DOHH2 (cell line): ENCODE measurements at regions not wholly inside any gene's neighbourhood (a gene's known extent, or its start where the extent isn't known, plus 50 kb on each side); places are given as distances from the start of the nearest gene placed in this dataset.

Experiments
- H3F3A ChIP-seq: fragments of 200-600 bp; sonication (generic), shearing (Covaris generic); 2 replicates; pipeline ENCODE4 v1.6.0; 2016; ENCODE audit warnings: antibody characterized with exemption, mild to moderate bottlenecking; ENCODE audit not compliant: control insufficient read depth, insufficient read depth
- H3K27ac ChIP-seq: fragments of 200-600 bp; sonication (generic); 2 replicates; pipeline ENCODE4 v1.5.1; 2014; ENCODE audit warnings: low read depth, mild to moderate bottlenecking, low read length, moderate library complexity
- H3K27me3 ChIP-seq: fragments of 200-600 bp; sonication (generic); 2 replicates; pipeline ENCODE4 v1.6.1; 2014; ENCODE audit warnings: mild to moderate bottlenecking, low read length, mixed read lengths; ENCODE audit not compliant: control insufficient read depth
- H3K36me3 ChIP-seq: fragments of 200-600 bp; sonication (generic); 2 replicates; pipeline ENCODE4 v1.6.1; 2014; ENCODE audit warnings: mild to moderate bottlenecking, low read length, moderate library complexity, mixed read lengths; ENCODE audit not compliant: control insufficient read depth
- H3K4me1 ChIP-seq: fragments of 200-600 bp; sonication (generic); 2 replicates; pipeline ENCODE4 v1.6.1; 2014; ENCODE audit warnings: mild to moderate bottlenecking, low read length, mixed read lengths; ENCODE audit not compliant: control insufficient read depth
- H3K4me2 ChIP-seq: fragments of 200-600 bp; sonication (generic); 2 replicates; pipeline ENCODE4 v1.6.0; 2014; ENCODE audit warnings: mild to moderate bottlenecking, low read length, moderate library complexity
- H3K4me3 ChIP-seq: fragments of 200-600 bp; sonication (generic); 2 replicates; pipeline ENCODE4 v1.5.1; 2014; ENCODE audit warnings: mild to moderate bottlenecking, low read length, mixed read lengths
- H3K79me2 ChIP-seq: fragments of 200-600 bp; sonication (generic); 2 replicates; pipeline ENCODE4 v1.6.1; 2014; ENCODE audit warnings: mild to moderate bottlenecking, low read length, mixed read lengths; ENCODE audit not compliant: control insufficient read depth
- H3K9me2 ChIP-seq: fragments of 200-600 bp; sonication (generic); replicated peaks from 2 replicates; pipeline ENCODE4 v1.6.1; 2014; ENCODE audit warnings: mild to moderate bottlenecking, low read length, mixed read lengths; ENCODE audit not compliant: control insufficient read depth
- H3K9me3 ChIP-seq: fragments of 200-600 bp; sonication (generic); 2 replicates; pipeline ENCODE4 v1.6.1; 2014; ENCODE audit warnings: antibody characterized with exemption, low read length, mixed read lengths; ENCODE audit not compliant: control insufficient read depth, insufficient read depth
- H4K20me1 ChIP-seq: fragments of 200-600 bp; sonication (generic); 2 replicates; pipeline ENCODE4 v1.6.0; 2014; ENCODE audit warnings: low read depth, mild to moderate bottlenecking, antibody characterized with exemption, low read length, moderate library complexity; ENCODE audit not compliant: control insufficient read depth, insufficient read depth
- CTCF ChIP-seq: fragments of 200-600 bp; sonication (generic); IDR thresholded peaks from one replicate; pipeline ENCODE4 v1.5.1; 2014; ENCODE audit warnings: antibody characterized with exemption, mild to moderate bottlenecking, low read depth, low read length; ENCODE audit not compliant: poor library complexity, severe bottlenecking
- EZH2phosphoT487 ChIP-seq: fragments of 200-600 bp; sonication (generic); IDR thresholded peaks from 2 replicates; pipeline ENCODE4 v1.6.1; 2017; ENCODE audit warnings: borderline replicate concordance, mild to moderate bottlenecking, antibody characterized with exemption, low read length, moderate library complexity, mixed read lengths

- Histone ChIP-seq H3K9me3 (no peaks in the 10 kb centered on the region; the same call in 1 of the 2 replicates), H3K4me3 (no peak overlapping the region), H3K27ac (no peak overlapping the region), H3K9me2 (no peaks in the 10 kb centered on the region), H3K79me2 (no peaks in the 10 kb centered on the region), H3F3A (no peaks in the 10 kb centered on the region), H3K36me3 (no peaks in the 10 kb centered on the region), H4K20me1 (no peaks in the 10 kb centered on the region), H3K4me1 (no peaks in the 10 kb centered on the region), H3K4me2 (no peak overlapping the region), H3K27me3 (no peaks in the 10 kb centered on the region)
- no peak for TF ChIP-seq CTCF
- no peak for TF ChIP-seq EZH2phosphoT487
These were observed 279.0 kb downstream of the PMP22 start for GRCh38 chr17:14986127-14986526.

GRCh38 chr17:14972844-14973243, 292.3 kb downstream of the PMP22 start:
- H4K20me1 ChIP-seq, result no peaks in the 10 kb centered on the region
- H3K4me3 ChIP-seq, result no peak overlapping the region
- TF ChIP-seq CTCF (no peak), EZH2phosphoT487 (no peak)
- H3K27me3 ChIP-seq, result no peaks in the 10 kb centered on the region
- H3K4me1 ChIP-seq, result no peaks in the 10 kb centered on the region
- no peak overlapping the region for H3K4me2 ChIP-seq
- H3F3A ChIP-seq, result no peaks in the 10 kb centered on the region
- H3K79me2 ChIP-seq, result no peaks in the 10 kb centered on the region
- no peak overlapping the region for H3K27ac ChIP-seq
- no peaks in the 10 kb centered on the region for H3K36me3 ChIP-seq
- H3K9me2 ChIP-seq, result no peaks in the 10 kb centered on the region; the same call in 1 of the 2 replicates
- H3K9me3 ChIP-seq, result no peaks in the 10 kb centered on the region; the same call in 1 of the 2 replicates

GRCh38 chr17:14971054-14971453, 294.1 kb downstream of the PMP22 start:
- H3K79me2 ChIP-seq, result no peaks in the 10 kb centered on the region
- no peak overlapping the region for H3K4me3 ChIP-seq
- TF ChIP-seq CTCF, result no peak
- TF ChIP-seq EZH2phosphoT487, result no peak
- H3K36me3 ChIP-seq, result no peaks in the 10 kb centered on the region
- no peaks in the 10 kb centered on the region for H3F3A ChIP-seq
- no peaks in the 10 kb centered on the region; the same call in 1 of the 2 replicates for H3K9me3 ChIP-seq
- no peak overlapping the region for H3K4me2 ChIP-seq
- no peaks in the 10 kb centered on the region for H3K9me2 ChIP-seq
- H3K27ac ChIP-seq, result no peak overlapping the region
- no peaks in the 10 kb centered on the region for H4K20me1 ChIP-seq
- no peaks in the 10 kb centered on the region for H3K4me1 ChIP-seq
- H3K27me3 ChIP-seq, result no peaks in the 10 kb centered on the region

GRCh38 chr17:14959106-14959648, 305.9 kb downstream of the PMP22 start:
- Histone ChIP-seq H3K79me2 (no peaks in the 10 kb centered on the region), H3K27ac (no peak overlapping the region)

More at GRCh38 chr17:14959106-14959648, 305.9 kb downstream of the PMP22 start:
- H3K4me1 ChIP-seq, result no peaks in the 10 kb centered on the region
- H3K36me3 ChIP-seq, result no peaks in the 10 kb centered on the region
- no peak for TF ChIP-seq EZH2phosphoT487
- no peaks in the 10 kb centered on the region for H4K20me1 ChIP-seq
- H3K9me3 ChIP-seq, result peaks cover 6% of the 10 kb centered on the region; the same call in 1 of the 2 replicates
- no peak overlapping the region for H3K4me2 ChIP-seq
- H3K27me3 ChIP-seq, result no peaks in the 10 kb centered on the region
- H3F3A ChIP-seq, result no peaks in the 10 kb centered on the region
- H3K9me2 ChIP-seq, result no peaks in the 10 kb centered on the region
- H3K4me3 ChIP-seq, result no peak overlapping the region
